GM12878 (cell line): ENCODE measurements at regions not wholly inside any gene's neighbourhood (a gene's known extent, or its start where the extent isn't known, plus 50 kb on each side); places are given as distances from the start of the nearest gene placed in this dataset.

Source experiments
- ATAC-seq: fragments of 200-7000 bp; cut with Tn5 transposase; 3 replicates; pipeline ENCODE4 v1.9.1; 2020; ENCODE audit warnings: mild to moderate bottlenecking, moderate library complexity
- BruUV-seq: library from RNA; stranded (reverse); fragments of 400-500 nt; replicated peaks from 2 replicates; lab custom pipeline; 2021; lab: Mats Ljungman, UMichigan
- CTCF ChIA-PET: fragments of 300-600 bp; sonication (Branson Sonifier 250); formaldehyde crosslinking; extraction: SDS; loops from one replicate; lab custom pipeline; 2021; ENCODE audit warnings: inconsistent platforms; lab: Yijun Ruan, JAX
- POLR2A ChIA-PET: fragments of 350-600 bp; formaldehyde crosslinking; extraction: SDS; loops from one replicate; lab custom pipeline; 2021; ENCODE audit warnings: inconsistent platforms; lab: Charles Lee
- RAD21 ChIA-PET: fragments of 300-600 bp; sonication (Branson Sonifier 250); formaldehyde crosslinking; loops from one replicate; lab custom pipeline; 2023; ENCODE audit warnings: antibody characterized with exemption; ENCODE audit not compliant: unreplicated experiment; lab: Charles Lee
- SMC1A ChIA-PET: fragments of 300-600 bp; sonication (Branson Sonifier 250); formaldehyde crosslinking; loops from one replicate; lab custom pipeline; 2023; ENCODE audit not compliant: unreplicated experiment, uncharacterized antibody; lab: Charles Lee
- DNase-seq: peaks from one replicate; pipeline ENCODE4 v3.0.0-alpha.2; 2011; ENCODE audit warnings: low read depth, low spot score
- FAIRE-seq: peaks from 3 replicates; lab custom pipeline; 2011; peaks lifted over from hg19 to GRCh38; lab: Jason Lieb, UNC
- H2AFZ ChIP-seq: 2 replicates; pipeline ENCODE4 v1.6.0; 2011; ENCODE audit warnings: low read depth, low read length, control low read depth; ENCODE audit not compliant: control insufficient read depth
- H3K27ac ChIP-seq: 2 replicates; pipeline ENCODE4 v1.5.1; 2011; ENCODE audit warnings: control low read depth; ENCODE audit not compliant: control insufficient read depth, insufficient read depth
- H3K27me3 ChIP-seq, 2 experiments: replicated peaks in 1 of 2; 2 replicates each; pipeline versions ENCODE4 v1.6.0 to v1.6.1; 2011; ENCODE audit warnings: low read length in 1 of 2; ENCODE audit not compliant: control insufficient read depth in 2 of 2, insufficient read depth in 2 of 2
- H3K36me3 ChIP-seq, 2 experiments: 2 replicates each; pipeline ENCODE4 v1.5.1; 2011; ENCODE audit warnings: low read length in 1 of 2; ENCODE audit not compliant: control insufficient read depth in 2 of 2, insufficient read depth in 2 of 2
- H3K4me1 ChIP-seq: 2 replicates; pipeline ENCODE4 v1.6.1; 2011; ENCODE audit warnings: mild to moderate bottlenecking, low read length, moderate library complexity, mixed read lengths; ENCODE audit not compliant: control insufficient read depth, insufficient read depth
- H3K4me2 ChIP-seq: 2 replicates; pipeline ENCODE4 v1.6.0; 2011; ENCODE audit warnings: control low read depth; ENCODE audit not compliant: control insufficient read depth, insufficient read depth
- H3K4me3 ChIP-seq: fragments of 200-600 bp; sonication (generic); 2 replicates; pipeline ENCODE4 v1.5.1; 2016
- H3K79me2 ChIP-seq: 2 replicates; pipeline ENCODE4 v1.6.0; 2011; ENCODE audit warnings: low read length; ENCODE audit not compliant: control insufficient read depth, insufficient read depth
- H3K9ac ChIP-seq: 2 replicates; pipeline ENCODE4 v1.8.0; 2011; ENCODE audit warnings: low read length, control low read depth, mixed read lengths; ENCODE audit not compliant: control insufficient read depth, insufficient read depth
- H3K9me3 ChIP-seq: replicated peaks from 3 replicates; pipeline ENCODE4 v1.5.1; 2011; ENCODE audit warnings: mild to moderate bottlenecking, low read length; ENCODE audit not compliant: control insufficient read depth, insufficient read depth
- H4K20me1 ChIP-seq: 2 replicates; pipeline ENCODE4 v1.6.0; 2011; ENCODE audit not compliant: control insufficient read depth, insufficient read depth
- IKZF2 ChIP-seq, 2 experiments: fragments of 450-650 bp; IDR thresholded peaks; 2 replicates each; pipeline ENCODE4 v1.6.1; 2017; ENCODE audit warnings: mild to moderate bottlenecking in 2 of 2, moderate library complexity in 2 of 2
- RBBP5 ChIP-seq: fragments of 200-600 bp; sonication (generic); conservative IDR thresholded peaks from 2 replicates; pipeline ENCODE4 v1.6.1; 2016
- RCOR1 ChIP-seq: conservative IDR thresholded peaks from 2 replicates; pipeline ENCODE4 v1.6.1; 2012; ENCODE audit warnings: low read depth, low read length, improper control_type of control experiment
- SP1 ChIP-seq: IDR thresholded peaks from one replicate; pipeline ENCODE4 v1.6.1; 2011; ENCODE audit warnings: low read depth, low read length
- SPI1 ChIP-seq: IDR thresholded peaks from 2 replicates; pipeline ENCODE4 v1.6.1; 2011; ENCODE audit warnings: low read depth, mild to moderate bottlenecking, low read length, moderate library complexity, borderline replicate concordance; ENCODE audit not compliant: insufficient read depth
- ZBED1 ChIP-seq: IDR thresholded peaks from 2 replicates; pipeline ENCODE4 v1.6.1; 2016; ENCODE audit warnings: borderline replicate concordance
- WGBS: methylation state at CpG from one replicate; pipeline ENCODE4 v1.1.6; 2016; ENCODE audit warnings: low lambda C conversion rate; ENCODE audit not compliant: insufficient replicate concordance, insufficient coverage; ENCODE audit errors: missing lambda C conversion rate; 5-methylcytosine and 5-hydroxymethylcytosine counted together
- in situ Hi-C: fragments of 300-500 bp; cut with MboI; formaldehyde crosslinking; loops from 9 replicates; pipeline ENCODE4 v1.14.3; 2018; ENCODE audit warnings: mixed read lengths
- intact Hi-C: fragments of 100-400 bp; cut with micrococcal nuclease; formaldehyde crosslinking; loops from one replicate; pipeline ENCODE4 v1.14.2; 2022; ENCODE audit not compliant: unreplicated experiment
- TF ChIP-seq, protein P1 (sequence below): IDR thresholded peaks from 2 replicates; pipeline ENCODE4 v1.6.1; 2011; ENCODE audit warnings: low read depth, low read length, improper control_type of control experiment, borderline replicate concordance
- TF ChIP-seq, protein P2 (sequence below): fragments of 450-650 bp; IDR thresholded peaks from 2 replicates; pipeline ENCODE4 v1.6.1; 2017; ENCODE audit warnings: mild to moderate bottlenecking, moderate library complexity

- H2AFZ ChIP-seq: no peak overlapping the region
- DNase-seq: no peak
- no peaks in the 10 kb centered on the region for H3K36me3 ChIP-seq
- no peak; the same call in 2 of the 3 replicates for ATAC-seq
- H3K4me1 ChIP-seq: no peaks in the 10 kb centered on the region
- no peak overlapping the region for H3K9ac ChIP-seq
- intact Hi-C loops (no loop called here), in situ Hi-C loops (no loop called here)
- H3K27ac ChIP-seq: no peak overlapping the region
- H3K4me3 ChIP-seq: no peak overlapping the region
- FAIRE-seq: no peak
- ChIA-PET CTCF (interaction anchor here (1.0 kb wide), 2 partner anchors 16 to 110 kb away, joined by 3 read pairs; no protein-coding TSS in a partner anchor), POLR2A (interaction anchor here (0.7 to 1.3 kb wide), 2 partner anchors 16 to 34 kb away, joined by 3 read pairs; no protein-coding TSS in a partner anchor), SMC1A (interaction anchor here (0.7 to 2.1 kb wide), 9 partner anchors 9 to 222 kb away, joined by 3 to 6 read pairs (median 4); no protein-coding TSS in a partner anchor), RAD21 (no interaction called here)
- H3K79me2 ChIP-seq: no peaks in the 10 kb centered on the region
- 20% methylated on average over 2 of the region's 2 CpGs for WGBS
- H3K4me2 ChIP-seq: no peak overlapping the region
- H4K20me1 ChIP-seq: no peaks in the 10 kb centered on the region
- no peaks in the 10 kb centered on the region for H3K27me3 ChIP-seq
- H3K9me3 ChIP-seq: no peaks in the 10 kb centered on the region; the same call in 2 of the 3 replicates
- BruUV-seq: no TSS peak
- peak; percentile 38; the same call in 1 of the 2 replicates for TF ChIP-seq SPI1
- no peak for TF ChIP-seq RBBP5
These were observed 260.2 kb upstream of the NR4A3 start for GRCh38 chr9:99561509-99561917.

DNA sequence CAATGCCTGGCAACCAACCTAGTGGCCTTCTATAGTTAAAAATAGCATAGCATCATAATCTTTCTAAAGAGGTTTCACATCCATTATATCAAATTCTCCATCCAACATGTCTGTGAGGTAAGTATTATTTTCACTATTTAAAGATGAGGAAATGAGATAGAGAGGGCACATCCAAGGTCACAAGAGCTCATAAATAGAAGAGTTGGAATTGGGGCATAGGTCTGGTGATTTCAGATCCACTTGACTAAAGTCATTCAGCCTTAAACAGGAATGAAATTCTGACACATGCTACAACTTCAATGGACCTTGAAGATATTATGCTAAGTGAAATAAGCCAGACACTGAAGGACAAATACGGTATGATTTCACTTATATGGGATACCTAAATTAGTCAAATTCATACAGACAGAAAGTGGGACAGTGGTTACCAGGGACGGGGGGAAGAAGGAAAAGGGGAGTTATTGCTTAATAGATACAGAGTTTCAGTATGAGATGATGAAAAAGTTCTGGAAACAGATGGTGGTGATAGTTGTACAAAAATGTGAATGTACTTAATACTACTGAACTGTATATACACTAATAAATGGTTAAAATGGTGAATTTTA, 259.6 kb upstream of the NR4A3 start:
- Histone ChIP-seq H3K36me3 (no peaks in the 10 kb centered on the region), H3K27me3 (no peaks in the 10 kb centered on the region), H3K27ac (no peak overlapping the region), H2AFZ (no peak overlapping the region), H3K79me2 (no peaks in the 10 kb centered on the region), H3K9me3 (no peaks in the 10 kb centered on the region; the same call in 2 of the 3 replicates), H3K4me3 (no peak overlapping the region), H3K4me2 (no peak overlapping the region), H3K4me1 (no peaks in the 10 kb centered on the region), H4K20me1 (no peaks in the 10 kb centered on the region), H3K9ac (no peak overlapping the region)
- intact Hi-C loops (no loop called here), in situ Hi-C loops (no loop called here)
- POLR2A ChIA-PET: interaction anchor here (1.3 kb wide), 1 partner anchor 15 kb away, joined by 3 read pairs; no protein-coding TSS in a partner anchor
- CTCF ChIA-PET: interaction anchor here (1.0 kb wide), 1 partner anchor 16 kb away, joined by 3 read pairs; no protein-coding TSS in a partner anchor
- WGBS: 17% methylated on average over 2 of the region's 2 CpGs
- DNase-seq: no peak
- RAD21 ChIA-PET: no interaction called here
- SMC1A ChIA-PET: interaction anchor here (0.7 to 2.1 kb wide), 6 partner anchors 10 to 223 kb away, joined by 3 to 6 read pairs (median 4); no protein-coding TSS in a partner anchor
- ATAC-seq: peak; percentile 66
- BruUV-seq: no TSS peak
- FAIRE-seq: no peak
- TF ChIP-seq IKZF2 (IDR thresholded peaks at IDR 0.05) (peak; percentile 30 to 34; a peak in 2 of 4 replicates), RCOR1 (no peak), SP1 (no peak), ZBED1 (no peak)
- TF ChIP-seq, protein P1, sequence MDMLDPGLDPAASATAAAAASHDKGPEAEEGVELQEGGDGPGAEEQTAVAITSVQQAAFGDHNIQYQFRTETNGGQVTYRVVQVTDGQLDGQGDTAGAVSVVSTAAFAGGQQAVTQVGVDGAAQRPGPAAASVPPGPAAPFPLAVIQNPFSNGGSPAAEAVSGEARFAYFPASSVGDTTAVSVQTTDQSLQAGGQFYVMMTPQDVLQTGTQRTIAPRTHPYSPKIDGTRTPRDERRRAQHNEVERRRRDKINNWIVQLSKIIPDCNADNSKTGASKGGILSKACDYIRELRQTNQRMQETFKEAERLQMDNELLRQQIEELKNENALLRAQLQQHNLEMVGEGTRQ: no peak
- TF ChIP-seq, protein P2, sequence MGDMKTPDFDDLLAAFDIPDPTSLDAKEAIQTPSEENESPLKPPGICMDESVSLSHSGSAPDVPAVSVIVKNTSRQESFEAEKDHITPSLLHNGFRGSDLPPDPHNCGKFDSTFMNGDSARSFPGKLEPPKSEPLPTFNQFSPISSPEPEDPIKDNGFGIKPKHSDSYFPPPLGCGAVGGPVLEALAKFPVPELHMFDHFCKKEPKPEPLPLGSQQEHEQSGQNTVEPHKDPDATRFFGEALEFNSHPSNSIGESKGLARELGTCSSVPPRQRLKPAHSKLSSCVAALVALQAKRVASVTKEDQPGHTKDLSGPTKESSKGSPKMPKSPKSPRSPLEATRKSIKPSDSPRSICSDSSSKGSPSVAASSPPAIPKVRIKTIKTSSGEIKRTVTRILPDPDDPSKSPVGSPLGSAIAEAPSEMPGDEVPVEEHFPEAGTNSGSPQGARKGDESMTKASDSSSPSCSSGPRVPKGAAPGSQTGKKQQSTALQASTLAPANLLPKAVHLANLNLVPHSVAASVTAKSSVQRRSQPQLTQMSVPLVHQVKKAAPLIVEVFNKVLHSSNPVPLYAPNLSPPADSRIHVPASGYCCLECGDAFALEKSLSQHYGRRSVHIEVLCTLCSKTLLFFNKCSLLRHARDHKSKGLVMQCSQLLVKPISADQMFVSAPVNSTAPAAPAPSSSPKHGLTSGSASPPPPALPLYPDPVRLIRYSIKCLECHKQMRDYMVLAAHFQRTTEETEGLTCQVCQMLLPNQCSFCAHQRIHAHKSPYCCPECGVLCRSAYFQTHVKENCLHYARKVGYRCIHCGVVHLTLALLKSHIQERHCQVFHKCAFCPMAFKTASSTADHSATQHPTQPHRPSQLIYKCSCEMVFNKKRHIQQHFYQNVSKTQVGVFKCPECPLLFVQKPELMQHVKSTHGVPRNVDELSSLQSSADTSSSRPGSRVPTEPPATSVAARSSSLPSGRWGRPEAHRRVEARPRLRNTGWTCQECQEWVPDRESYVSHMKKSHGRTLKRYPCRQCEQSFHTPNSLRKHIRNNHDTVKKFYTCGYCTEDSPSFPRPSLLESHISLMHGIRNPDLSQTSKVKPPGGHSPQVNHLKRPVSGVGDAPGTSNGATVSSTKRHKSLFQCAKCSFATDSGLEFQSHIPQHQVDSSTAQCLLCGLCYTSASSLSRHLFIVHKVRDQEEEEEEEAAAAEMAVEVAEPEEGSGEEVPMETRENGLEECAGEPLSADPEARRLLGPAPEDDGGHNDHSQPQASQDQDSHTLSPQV: no peak
